HFF-Myc (cell line): ENCODE measurements at regions not wholly inside any gene's neighbourhood (a gene's known extent, or its start where the extent isn't known, plus 50 kb on each side); places are given as distances from the start of the nearest gene placed in this dataset.

Experiments
- DNase-seq: peaks from one replicate; pipeline ENCODE4 v3.0.0-alpha.2; 2011; ENCODE audit warnings: low read depth; ENCODE audit errors: extremely low read depth
- H3K4me3 ChIP-seq: replicated peaks from 2 replicates; pipeline ENCODE4 v1.5.1; 2011; ENCODE audit warnings: low read depth, mild to moderate bottlenecking, control low read depth, low read length
- CTCF ChIP-seq: IDR thresholded peaks from 2 replicates; pipeline ENCODE4 v1.5.1; 2012; ENCODE audit warnings: mild to moderate bottlenecking, low read depth, low read length, control low read depth; ENCODE audit errors: missing control alignments

GRCh38 chr10:44294726-44295412 lies 90.0 kb downstream of the CXCL12 start:
- TF ChIP-seq CTCF, result no peak
- DNase-seq, result no peak
- H3K4me3 ChIP-seq, result no peak overlapping the region

GRCh38 chr10:44293842-44294241 lies 91.1 kb downstream of the CXCL12 start:
- H3K4me3 ChIP-seq, result no peak overlapping the region
- TF ChIP-seq CTCF, result no peak
- DNase-seq, result no peak

- no peak for DNase-seq
- no peak overlapping the region for H3K4me3 ChIP-seq
- TF ChIP-seq CTCF, result no peak
Observed at GRCh38 chr10:44293306-44293778, 91.6 kb downstream of the CXCL12 start.

DNA sequence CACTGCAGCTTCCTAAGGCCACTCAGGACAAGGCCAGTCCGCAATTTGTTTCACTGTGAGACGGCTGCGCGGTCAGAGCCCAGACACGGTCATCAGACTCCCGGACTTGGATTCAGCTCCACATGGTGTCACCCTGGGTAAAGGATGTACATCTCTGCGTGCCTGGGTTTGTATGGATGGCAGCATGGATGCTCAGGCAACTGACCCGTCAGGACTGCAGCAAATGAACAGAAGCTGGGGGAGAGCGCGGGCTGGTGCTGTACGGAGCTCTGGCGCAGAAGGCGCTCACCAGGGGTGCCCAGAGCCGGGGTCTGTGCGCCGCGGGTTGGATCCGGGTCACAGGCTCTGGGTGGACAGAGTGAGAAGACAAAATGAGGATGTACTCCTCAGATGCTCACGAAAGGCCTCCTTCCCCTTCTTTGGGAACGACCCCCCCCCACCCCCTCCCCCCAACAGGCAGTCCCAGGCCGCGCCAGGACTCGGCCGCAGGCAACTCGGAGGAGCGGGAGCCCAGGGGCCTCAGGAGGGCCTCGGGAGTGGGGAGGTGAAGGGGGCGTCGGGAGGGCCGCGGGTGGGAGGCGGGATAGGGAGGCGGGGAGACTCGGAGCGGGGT lies 92.4 kb downstream of the CXCL12 start:
- no peak overlapping the region for H3K4me3 ChIP-seq
- TF ChIP-seq CTCF, result no peak
- no peak for DNase-seq

GRCh38 chr10:44291091-44291490 lies 93.8 kb downstream of the CXCL12 start:
- H3K4me3 ChIP-seq, result no peak overlapping the region
- no peak for DNase-seq
- no peak for TF ChIP-seq CTCF

- H3K4me3 ChIP-seq, result no peak overlapping the region
- no peak for TF ChIP-seq CTCF
- DNase-seq, result no peak
Observed at GRCh38 chr10:44289125-44289524, 95.8 kb downstream of the CXCL12 start.

- H3K4me3 ChIP-seq, result no peak overlapping the region
- TF ChIP-seq CTCF, result no peak
Observed at GRCh38 chr10:44287408-44287807, 97.5 kb downstream of the CXCL12 start.

More at GRCh38 chr10:44287408-44287807, 97.5 kb downstream of the CXCL12 start:
- no peak for DNase-seq
